ENCODE measurements at regions not wholly inside any gene's neighbourhood (a gene's known extent, or its start where the extent isn't known, plus 50 kb on each side); places are given as distances from the start of the nearest gene placed in this dataset.

- TF ChIP-seq ZNF585B (tag by site-specific recombination; IDR thresholded peaks at IDR 0.05) (no peak), ZNF302 (tag by site-specific recombination; IDR thresholded peaks at IDR 0.05; ENCODE audit: low read depth) (no peak), ZBTB44 (tag by site-specific recombination; IDR thresholded peaks at IDR 0.05) (no peak), ZNF423 (tag by site-specific recombination; IDR thresholded peaks at IDR 0.05) (no peak), CTCF (tag by site-specific recombination; IDR thresholded peaks at IDR 0.05) (no peak), SCRT2 (tag by site-specific recombination; IDR thresholded peaks at IDR 0.05) (no peak), KLF16 (tag by site-specific recombination; IDR thresholded peaks at IDR 0.05) (no peak), ZNF785 (tag by site-specific recombination; IDR thresholded peaks at IDR 0.05) (no peak), GFI1B (tag by site-specific recombination; IDR thresholded peaks at IDR 0.05) (no peak), YY1 (tag by site-specific recombination; IDR thresholded peaks at IDR 0.05) (no peak), PATZ1 (tag by site-specific recombination; IDR thresholded peaks at IDR 0.05) (no peak), ZNF521 (tag by site-specific recombination; IDR thresholded peaks at IDR 0.05) (no peak), ZNF623 (tag by site-specific recombination; IDR thresholded peaks at IDR 0.05) (no peak)
These were observed 140.5 kb downstream of the PHLDA1 start for GRCh38 chr12:75891072-75891471.
